Fibroblast of skin of right biceps (primary cell): ENCODE measurements at regions not wholly inside any gene's neighbourhood (a gene's known extent, or its start where the extent isn't known, plus 50 kb on each side); places are given as distances from the start of the nearest gene placed in this dataset.
"Not testable (repeated sequence)": the region's sequence is repeated elsewhere in the genome, so short reads cannot be mapped to it uniquely, and the experiment has no call there.

Experiments used
- DNase-seq: peaks from one replicate; pipeline ENCODE4 v3.0.0-alpha.2; 2013

DNA sequence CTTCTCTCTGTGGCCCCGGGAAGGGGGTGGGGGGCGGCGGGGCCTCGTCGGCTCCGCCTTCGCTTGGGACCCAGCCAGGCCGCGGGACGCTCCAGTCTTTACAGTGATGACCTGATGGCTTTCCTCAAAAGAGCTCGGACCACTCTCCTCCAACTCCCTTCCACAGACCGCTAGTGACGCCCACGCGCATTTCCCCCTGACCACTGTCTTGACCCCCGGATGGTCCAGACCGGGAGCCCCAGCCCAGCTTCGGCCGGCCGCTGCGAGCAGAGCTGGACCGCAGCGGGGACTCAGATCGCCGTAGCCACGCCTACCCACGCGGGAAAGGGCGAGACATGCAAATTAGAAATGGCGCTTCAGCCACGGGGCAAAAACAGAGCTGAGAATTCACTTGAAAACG, 81.6 kb upstream of the RNU2-1 start:
- no peak for DNase-seq

DNA sequence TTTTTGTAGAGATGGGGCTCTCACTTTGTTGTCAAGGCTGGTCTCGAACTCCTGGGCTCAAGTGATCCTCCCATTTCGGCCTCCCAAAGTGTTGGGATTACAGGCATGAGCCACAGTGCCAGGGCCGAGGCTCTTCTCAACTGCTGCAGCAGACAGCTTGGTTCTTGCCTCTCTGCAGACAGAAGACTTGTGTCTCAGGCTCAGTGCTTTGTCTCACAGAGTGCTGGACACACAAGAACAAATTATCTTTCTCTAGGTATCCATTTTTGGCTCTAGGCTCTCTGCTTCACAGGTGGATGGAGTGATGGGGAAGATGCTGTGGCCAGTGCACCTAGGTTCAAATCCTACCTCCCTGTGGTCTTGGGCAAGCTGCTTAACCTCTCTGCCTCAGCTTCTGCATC, 80.8 kb upstream of the RNU2-1 start:
- DNase-seq: no peak

GRCh38 chr17:43312011-43312410, 78.2 kb upstream of the RNU2-1 start:
- DNase-seq: no peak

GRCh38 chr17:43309505-43310332, 75.9 kb upstream of the RNU2-1 start:
- DNase-seq: no peak

- DNase-seq: no peak
Observed at GRCh38 chr17:43308999-43309398, 75.2 kb upstream of the RNU2-1 start.

- not testable (repeated sequence) for DNase-seq
Observed at GRCh38 chr17:43304792-43305191, 71.0 kb upstream of the RNU2-1 start.

DNA sequence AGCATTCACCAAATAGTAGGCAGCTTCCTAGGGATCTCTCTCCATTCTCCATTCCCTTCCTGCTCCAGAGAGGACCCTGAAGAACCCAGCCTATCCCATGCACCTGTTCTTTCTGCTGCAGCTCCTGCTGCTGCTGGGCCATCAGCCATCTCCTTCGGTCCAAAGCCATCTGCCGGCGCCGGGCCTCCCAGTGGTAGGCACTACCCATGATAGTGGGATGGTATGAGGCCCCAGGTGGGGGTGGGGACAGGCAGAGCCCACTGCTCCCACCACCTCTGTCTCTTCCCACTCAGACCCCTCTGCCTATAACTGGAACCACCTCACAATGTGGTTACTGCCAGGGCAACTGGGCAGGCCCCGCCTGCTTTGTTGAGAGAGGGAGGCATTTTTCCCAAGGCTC, 69.3 kb upstream of the RNU2-1 start:
- DNase-seq: not testable (repeated sequence)

GRCh38 chr17:43299300-43300076, 65.7 kb upstream of the RNU2-1 start:
- DNase-seq: not testable (repeated sequence)

GRCh38 chr17:43289670-43290069, 55.9 kb upstream of the RNU2-1 start:
- not testable (repeated sequence) for DNase-seq

- DNase-seq: not testable (repeated sequence)
Observed at GRCh38 chr17:43283606-43284005, 49.8 kb upstream of the RNU2-1 start.
